Endothelial cell of umbilical vein (primary cell): ENCODE measurements at regions not wholly inside any gene's neighbourhood (a gene's known extent, or its start where the extent isn't known, plus 50 kb on each side); places are given as distances from the start of the nearest gene placed in this dataset.
"Not testable (repeated sequence)": the region's sequence is repeated elsewhere in the genome, so short reads cannot be mapped to it uniquely, and the experiment has no call there.

Source experiments
- BruUV-seq: library from RNA; stranded (reverse); fragments of 400-500 nt; replicated peaks from 2 replicates; lab custom pipeline; 2021; lab: Mats Ljungman, UMichigan
- CTCF ChIA-PET: fragments of 300-600, 350-600 bp; sonication (Branson Sonifier 250); formaldehyde crosslinking; loops from one replicate; lab custom pipeline; 2021; ENCODE audit warnings: antibody characterized with exemption, inconsistent platforms; lab: Charles Lee
- POLR2A ChIA-PET: fragments of 300-600, 350-600 bp; sonication (Branson Sonifier 250); formaldehyde crosslinking; loops from one replicate; lab custom pipeline; 2021; ENCODE audit warnings: antibody characterized with exemption, inconsistent platforms; lab: Charles Lee
- DNase-seq: peaks from one replicate; pipeline ENCODE4 v3.0.0-alpha.2; 2011; ENCODE audit warnings: low read depth, low spot score
- FAIRE-seq: peaks from 2 replicates; lab custom pipeline; 2011; peaks lifted over from hg19 to GRCh38; lab: Jason Lieb, UNC
- H2AFZ ChIP-seq: 2 replicates; pipeline ENCODE4 v1.6.0; 2012; ENCODE audit warnings: low read depth, low read length, control low read depth, inconsistent platforms
- H3K27ac ChIP-seq: 2 replicates; pipeline ENCODE4 v1.5.1; 2011; ENCODE audit warnings: low read depth, mild to moderate bottlenecking, control low read depth, low read length, moderate library complexity; ENCODE audit not compliant: insufficient read depth
- H3K27me3 ChIP-seq, 2 experiments: 2 replicates each; pipeline versions ENCODE4 v1.6.0 to v1.6.1; 2011; ENCODE audit warnings: low read length in 2 of 2, mixed read lengths in 1 of 2; ENCODE audit not compliant: control insufficient read depth in 2 of 2, insufficient read depth in 2 of 2
- H3K36me3 ChIP-seq, 2 experiments: 2 replicates in 1 of 2; 3 replicates in 1 of 2; pipeline ENCODE4 v1.5.1; 2011; ENCODE audit warnings: low read length in 2 of 2, mild to moderate bottlenecking in 1 of 2, moderate library complexity in 1 of 2; ENCODE audit not compliant: control insufficient read depth in 2 of 2, insufficient read depth in 2 of 2; ENCODE audit errors: extremely low read depth in 1 of 2
- H3K4me1 ChIP-seq: 3 replicates; pipeline ENCODE4 v1.5.1; 2011; ENCODE audit warnings: mild to moderate bottlenecking, low read length; ENCODE audit not compliant: control insufficient read depth, insufficient read depth; ENCODE audit errors: extremely low read depth
- H3K4me2 ChIP-seq: 2 replicates; pipeline ENCODE4 v1.6.1; 2011; ENCODE audit warnings: low read length, control low read depth, mixed read lengths; ENCODE audit not compliant: insufficient read depth
- H3K4me3 ChIP-seq, 3 experiments: fragments of 200-600 bp in 1 of 3; sonication (generic), shearing (Covaris generic) in 1 of 3; replicated peaks in 1 of 3; 2 replicates each; pipeline ENCODE4 v1.5.1; 2011 to 2016; ENCODE audit warnings: control low read depth in 3 of 3, low read length in 3 of 3, mild to moderate bottlenecking in 2 of 3, inconsistent platforms in 1 of 3, low read depth in 1 of 3, moderate library complexity in 1 of 3; ENCODE audit not compliant: insufficient read depth in 1 of 3
- H3K79me2 ChIP-seq: 2 replicates; pipeline ENCODE4 v1.6.0; 2012; ENCODE audit warnings: low read length, inconsistent platforms; ENCODE audit not compliant: control insufficient read depth, insufficient read depth
- H3K9ac ChIP-seq: replicated peaks from 2 replicates; pipeline ENCODE3; 2011; ENCODE audit warnings: low read length, control low read depth; ENCODE audit not compliant: insufficient read depth; ENCODE audit errors: extremely low read depth
- H3K9me1 ChIP-seq: replicated peaks from 3 replicates; pipeline ENCODE4 v1.6.0; 2011; ENCODE audit warnings: mild to moderate bottlenecking, low read length; ENCODE audit not compliant: control insufficient read depth, insufficient read depth; ENCODE audit errors: extremely low read depth
- H3K9me3 ChIP-seq: replicated peaks from 2 replicates; pipeline ENCODE4 v1.5.1; 2012; ENCODE audit warnings: low read length, inconsistent platforms; ENCODE audit not compliant: control insufficient read depth, insufficient read depth
- H4K20me1 ChIP-seq: replicated peaks from 2 replicates; pipeline ENCODE3; 2011; ENCODE audit warnings: mild to moderate bottlenecking, low read length; ENCODE audit not compliant: control insufficient read depth, insufficient read depth; ENCODE audit errors: extremely low read depth
- CTCF ChIP-seq, 2 donors: IDR thresholded peaks; 1 replicate in 1 of 2; 2 replicates in 1 of 2; pipeline ENCODE4 v1.5.1; 2011; ENCODE audit warnings: low read length in 2 of 2, mild to moderate bottlenecking in 2 of 2, moderate library complexity in 2 of 2, control low read depth in 1 of 2, inconsistent platforms in 1 of 2, low read depth in 1 of 2; ENCODE audit not compliant: insufficient read depth in 1 of 2; ENCODE audit errors: extremely low read depth in 1 of 2
- EZH2 ChIP-seq: IDR thresholded peaks from 2 replicates; pipeline ENCODE4 v1.6.1; 2012; ENCODE audit warnings: borderline replicate concordance, low read depth, mild to moderate bottlenecking, moderate library complexity, low read length, inconsistent platforms; ENCODE audit not compliant: severe bottlenecking
- FOS ChIP-seq: IDR thresholded peaks from 2 replicates; pipeline ENCODE4 v1.6.1; 2011; ENCODE audit warnings: mild to moderate bottlenecking, low read length, moderate library complexity, borderline replicate concordance; ENCODE audit not compliant: insufficient read depth
- GATA2 ChIP-seq: IDR thresholded peaks from 2 replicates; pipeline ENCODE4 v1.7.0; 2011; ENCODE audit warnings: low read depth, mild to moderate bottlenecking, moderate library complexity, mixed read lengths, low read length; ENCODE audit not compliant: insufficient read length, insufficient read depth
- JUN ChIP-seq: IDR thresholded peaks from 2 replicates; pipeline ENCODE4 v1.6.1; 2011; ENCODE audit warnings: borderline replicate concordance, low read depth; ENCODE audit not compliant: insufficient read length, insufficient read depth
- MAX ChIP-seq: IDR thresholded peaks from 2 replicates; pipeline ENCODE4 v1.6.1; 2011; ENCODE audit not compliant: insufficient read depth, insufficient read length
- MYC ChIP-seq: IDR thresholded peaks from one replicate; pipeline ENCODE4 v1.6.1; 2011; ENCODE audit warnings: mild to moderate bottlenecking, low read depth, low read length
- POLR2A ChIP-seq: IDR thresholded peaks from 2 replicates; pipeline ENCODE4 v1.6.1; 2012; ENCODE audit warnings: low read depth, mild to moderate bottlenecking, control low read depth, low read length
- POLR2AphosphoS5 ChIP-seq: IDR thresholded peaks from 2 replicates; pipeline ENCODE4 v1.6.1; 2012; ENCODE audit warnings: low read depth, mild to moderate bottlenecking, control low read depth, low read length, moderate library complexity; ENCODE audit not compliant: insufficient read depth
- dilution Hi-C: fragments of 300-500 bp; cut with MboI; formaldehyde crosslinking; loops from one replicate; pipeline ENCODE4 v1.15.0; 2019; ENCODE audit warnings: low sequenced_read_pairs; ENCODE audit not compliant: extremely low pct_ligation_motif_present
- intact Hi-C: fragments of 100-400 bp; cut with micrococcal nuclease; formaldehyde crosslinking; loops from one replicate; pipeline ENCODE4 v1.10.0; 2022

- H3K4me3 ChIP-seq, H3K79me2 ChIP-seq, BruUV-seq, DNase-seq, H3K9ac ChIP-seq, H3K4me2 ChIP-seq, H2AFZ ChIP-seq, CTCF ChIA-PET, H3K27me3 ChIP-seq, dilution Hi-C loops, H3K36me3 ChIP-seq, H3K4me1 ChIP-seq, intact Hi-C loops, H3K9me1 ChIP-seq, POLR2A ChIA-PET, H4K20me1 ChIP-seq, H3K27ac ChIP-seq, FAIRE-seq, H3K9me3 ChIP-seq: not testable (repeated sequence)
Measured at GRCh38 chr15:84398087-84398486, 162.5 kb downstream of the GOLGA6L4 start.

GRCh38 chr15:84398763-84399701, 163.5 kb downstream of the GOLGA6L4 start:
- DNase-seq: no peak
- no peaks in the 10 kb centered on the region for H3K9me1 ChIP-seq
- no peaks in the 10 kb centered on the region for H3K27me3 ChIP-seq
- no peaks in the 10 kb centered on the region for H4K20me1 ChIP-seq
- no peak overlapping the region for H3K4me3 ChIP-seq
- FAIRE-seq: no peak
- H3K36me3 ChIP-seq: no peaks in the 10 kb centered on the region
- no peak overlapping the region for H2AFZ ChIP-seq
- H3K79me2 ChIP-seq: no peaks in the 10 kb centered on the region
- intact Hi-C loops (no loop called here), dilution Hi-C loops (no loop called here)
- POLR2A ChIA-PET: no interaction called here
- BruUV-seq: no TSS peak
- TF ChIP-seq MAX: no peak
- no peak for TF ChIP-seq GATA2
- no peak for TF ChIP-seq FOS
- no peak for TF ChIP-seq MYC
- no peak for TF ChIP-seq CTCF (IDR thresholded peaks at IDR 0.05; ENCODE audit: extremely low read depth in 1 of 2, insufficient read depth in 1 of 2, low read depth in 1 of 2, low read length in 2 of 2)
- no peak for TF ChIP-seq JUN
- TF ChIP-seq POLR2AphosphoS5: no peak
- no peak for TF ChIP-seq POLR2A
- no peak for TF ChIP-seq EZH2
- no peak overlapping the region for H3K4me2 ChIP-seq
- H3K4me1 ChIP-seq: no peaks in the 10 kb centered on the region
- no peak overlapping the region for H3K27ac ChIP-seq
- H3K9ac ChIP-seq: no peak overlapping the region
- no peaks in the 10 kb centered on the region for H3K9me3 ChIP-seq
- CTCF ChIA-PET: no interaction called here
